VCaP (cell line): ENCODE measurements at regions not wholly inside any gene's neighbourhood (a gene's known extent, or its start where the extent isn't known, plus 50 kb on each side); places are given as distances from the start of the nearest gene placed in this dataset.

Source experiments
- H3K27ac ChIP-seq: fragments of 450-650 bp; 2 replicates; pipeline ENCODE4 v1.5.1; 2017
- CTCF ChIP-seq: fragments of 450-650 bp; conservative IDR thresholded peaks from 2 replicates; pipeline ENCODE4 v1.5.1; 2017; ENCODE audit warnings: mild to moderate bottlenecking, moderate library complexity

- no peak overlapping the region for H3K27ac ChIP-seq
- no peak for TF ChIP-seq CTCF
Measured at GRCh38 chr1:157403608-157404007, 148.7 kb downstream of the FCRL5 start.

DNA sequence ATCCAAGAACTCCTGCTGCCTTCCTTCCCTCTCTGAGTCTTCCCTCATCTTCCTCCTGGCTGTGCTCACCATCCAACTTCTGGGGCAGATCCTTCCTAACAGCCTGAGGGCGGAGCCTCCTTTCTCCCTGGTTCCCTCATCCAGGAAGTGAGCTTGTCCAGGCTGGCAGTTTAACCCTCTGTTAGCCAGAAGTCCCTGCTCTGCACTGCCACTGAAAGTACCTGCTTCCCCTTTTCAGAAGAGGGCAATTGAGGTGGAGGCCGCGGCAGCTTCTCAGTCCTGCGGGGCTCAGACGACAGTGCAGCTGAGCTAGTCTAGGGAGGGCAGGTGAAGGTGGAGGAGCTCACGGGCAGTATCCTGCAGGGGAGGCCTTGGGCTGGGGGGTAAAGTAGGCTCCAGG is 149.1 kb downstream of the FCRL5 start:
- H3K27ac ChIP-seq: no peak overlapping the region
- no peak for TF ChIP-seq CTCF

- TF ChIP-seq CTCF: no peak
- no peak overlapping the region for H3K27ac ChIP-seq
Measured at GRCh38 chr1:157400766-157401165, 151.5 kb downstream of the FCRL5 start.

- no peak overlapping the region for H3K27ac ChIP-seq
- TF ChIP-seq CTCF: no peak
Measured at GRCh38 chr1:157399984-157400382, 152.3 kb downstream of the FCRL5 start.

GRCh38 chr1:157399343-157399983 is 152.9 kb downstream of the FCRL5 start:
- TF ChIP-seq CTCF: no peak
- H3K27ac ChIP-seq: no peak overlapping the region

DNA sequence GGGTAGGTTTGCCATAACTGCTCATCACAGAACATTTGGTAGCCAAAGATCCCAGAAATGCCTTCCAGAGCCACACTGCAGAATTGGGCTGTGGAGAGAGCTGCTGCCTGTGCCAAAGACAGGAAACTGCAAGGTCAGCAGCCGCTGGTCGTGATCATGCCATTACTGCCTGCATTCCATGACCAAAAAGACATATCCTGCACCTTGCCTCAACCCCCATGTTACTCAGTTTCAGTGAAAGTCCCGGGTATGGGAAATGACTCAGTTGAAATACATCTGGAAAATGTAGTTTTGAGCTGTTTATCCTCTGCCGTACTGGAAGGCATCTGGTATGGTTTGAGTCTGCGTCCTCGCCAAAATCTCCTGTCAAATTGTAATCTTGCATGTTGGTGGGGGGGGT is 161.7 kb downstream of the FCRL5 start:
- TF ChIP-seq CTCF: no peak
- no peak overlapping the region for H3K27ac ChIP-seq

GRCh38 chr1:157388057-157388456 is 164.3 kb downstream of the FCRL5 start:
- H3K27ac ChIP-seq: no peak overlapping the region
- TF ChIP-seq CTCF: no peak
